ENCODE measurements at regions not wholly inside any gene's neighbourhood (a gene's known extent, or its start where the extent isn't known, plus 50 kb on each side); places are given as distances from the start of the nearest gene placed in this dataset.

GRCh38 chr1:29425631-29426030 lies 189.3 kb downstream of the PTPRU start:
- no CpG with 5 or more reads among the region's 2 CpGs for WGBS, 2 donors (ENCODE audit: low coverage in 1 of 2)
- H3K27me3 ChIP-seq: peaks cover 36% of the 10 kb centered on the region
- no peaks in the 10 kb centered on the region for H3K36me3 ChIP-seq
- no peak overlapping the region for H3K27ac ChIP-seq
- peaks cover 0 to 28% (median 0%) of the 10 kb centered on the region in 3 donors for H3K9me3 ChIP-seq
- no peaks in the 10 kb centered on the region for H3K4me1 ChIP-seq
- ATAC-seq: no peak
- TF ChIP-seq POLR2A (IDR thresholded peaks at IDR 0.05) (no peak), CTCF (IDR thresholded peaks at IDR 0.05) (no peak), POLR2AphosphoS5 (IDR thresholded peaks at IDR 0.05) (no peak), EP300 (IDR thresholded peaks at IDR 0.05) (no peak)
- H3K4me3 ChIP-seq: no peak overlapping the region

GRCh38 chr1:29424266-29424665 lies 187.9 kb downstream of the PTPRU start:
- no peak overlapping the region for H3K4me3 ChIP-seq
- no peak overlapping the region for H3K27ac ChIP-seq
- ATAC-seq: no peak
- no peaks in the 10 kb centered on the region for H3K36me3 ChIP-seq
- peaks cover 0 to 21% (median 0%) of the 10 kb centered on the region in 3 donors for H3K9me3 ChIP-seq
- peaks cover 28% of the 10 kb centered on the region for H3K27me3 ChIP-seq
- TF ChIP-seq POLR2A (IDR thresholded peaks at IDR 0.05): no peak
- 80 to 81% methylated on average over 1 to 2 of the region's 2 CpGs for WGBS, 2 donors (ENCODE audit: low coverage in 1 of 2)
- no peaks in the 10 kb centered on the region for H3K4me1 ChIP-seq

- H3K9me3 ChIP-seq: peaks cover 0 to 14% (median 0%) of the 10 kb centered on the region in 3 donors
- 82 to 88% methylated on average over 1 to 2 of the region's 2 CpGs for WGBS, 2 donors (ENCODE audit: low coverage in 1 of 2)
- peaks cover 0 to 6% (median 0%) of the 10 kb centered on the region in 3 donors for H3K4me1 ChIP-seq
- TF ChIP-seq CTCF (IDR thresholded peaks at IDR 0.05): no peak
- no peak for TF ChIP-seq POLR2AphosphoS5 (IDR thresholded peaks at IDR 0.05)
- TF ChIP-seq EP300 (IDR thresholded peaks at IDR 0.05): no peak
- TF ChIP-seq POLR2A (IDR thresholded peaks at IDR 0.05): no peak
- no peak overlapping the region for H3K27ac ChIP-seq
- no peak for ATAC-seq
- H3K36me3 ChIP-seq: no peaks in the 10 kb centered on the region
- H3K4me3 ChIP-seq: no peak overlapping the region
- H3K27me3 ChIP-seq: peaks cover 40% of the 10 kb centered on the region
Measured at GRCh38 chr1:29420202-29420601, 183.9 kb downstream of the PTPRU start.

- WGBS, 2 donors (ENCODE audit: low coverage in 1 of 2): no CpG with 5 or more reads among the region's 5 CpGs
- TF ChIP-seq EP300 (IDR thresholded peaks at IDR 0.05): no peak
- no peak for TF ChIP-seq POLR2A (IDR thresholded peaks at IDR 0.05)
- no peak for TF ChIP-seq POLR2AphosphoS5 (IDR thresholded peaks at IDR 0.05)
- TF ChIP-seq CTCF (IDR thresholded peaks at IDR 0.05): no peak
- H3K27ac ChIP-seq: no peak overlapping the region
- no peak for ATAC-seq
- peaks cover 32% of the 10 kb centered on the region for H3K27me3 ChIP-seq
- H3K36me3 ChIP-seq: no peaks in the 10 kb centered on the region
- peaks cover 0 to 14% (median 0%) of the 10 kb centered on the region in 3 donors for H3K9me3 ChIP-seq
- no peak overlapping the region for H3K4me3 ChIP-seq
- H3K4me1 ChIP-seq: peaks cover 0 to 6% (median 0%) of the 10 kb centered on the region in 3 donors
Measured at GRCh38 chr1:29417971-29418370, 181.6 kb downstream of the PTPRU start.

GRCh38 chr1:29417147-29417858 lies 181.0 kb downstream of the PTPRU start:
- peak overlapping the region in 3 of 4 donors; percentile 23 to 62 (median 24) for H3K27ac ChIP-seq
- peaks cover 0 to 14% (median 0%) of the 10 kb centered on the region in 3 donors for H3K9me3 ChIP-seq
- no peaks in the 10 kb centered on the region for H3K36me3 ChIP-seq
- peaks cover 36% of the 10 kb centered on the region for H3K27me3 ChIP-seq
- TF ChIP-seq POLR2AphosphoS5 (IDR thresholded peaks at IDR 0.05) (peak; percentile 39), EP300 (IDR thresholded peaks at IDR 0.05) (no peak), CTCF (IDR thresholded peaks at IDR 0.05) (no peak)
- peak; percentile 78 for ATAC-seq
- H3K4me1 ChIP-seq: peaks cover 0 to 6% (median 0%) of the 10 kb centered on the region in 3 donors
- no peak overlapping the region for H3K4me3 ChIP-seq
- 70 to 100% methylated on average over 2 to 4 of the region's 14 CpGs for WGBS, 2 donors (ENCODE audit: low coverage in 1 of 2)
